HCT116 (cell line): ENCODE measurements at regions not wholly inside any gene's neighbourhood (a gene's known extent, or its start where the extent isn't known, plus 50 kb on each side); places are given as distances from the start of the nearest gene placed in this dataset.

Experiments used
- ATAC-seq: fragments of 200-7000 bp; cut with Tn5 transposase; 2 replicates; pipeline ENCODE4 v1.9.1; 2020; ENCODE audit warnings: mild to moderate bottlenecking, moderate library complexity
- BruUV-seq: library from RNA; stranded (reverse); fragments of 400-500 nt; replicated peaks from 2 replicates; lab custom pipeline; 2021; lab: Mats Ljungman, UMichigan
- CTCF ChIA-PET: fragments of 300-600 bp; sonication (Branson Sonifier 250); formaldehyde crosslinking; loops from one replicate; lab custom pipeline; 2021; ENCODE audit warnings: antibody characterized with exemption; lab: Charles Lee
- POLR2A ChIA-PET: fragments of 300-600, 350-600 bp; sonication (Branson Sonifier 250); formaldehyde crosslinking; loops from one replicate; lab custom pipeline; 2021; ENCODE audit warnings: antibody characterized with exemption; lab: Charles Lee
- RAD21 ChIA-PET, 2 experiments: fragments of 300-600 bp; sonication (Branson Sonifier 250); formaldehyde crosslinking; loops; one replicate each; lab custom pipeline; 2023; ENCODE audit warnings: low total read pairs in 2 of 2; ENCODE audit not compliant: uncharacterized antibody in 2 of 2, unreplicated experiment in 2 of 2, low non-redundant PET in 1 of 2; lab: Charles Lee
- DNase-seq: peaks from one replicate; pipeline ENCODE4 v3.0.0-alpha.2; 2010; ENCODE audit warnings: low read depth, low spot score
- H2AFZ ChIP-seq: fragments of 200-600 bp; shearing (Covaris generic), sonication (generic); 2 replicates; pipeline ENCODE4 v1.6.1; 2017; ENCODE audit warnings: low read depth, mixed run types, mixed read lengths, antibody characterized with exemption, low read length; ENCODE audit not compliant: poor library complexity, severe bottlenecking
- H3K27ac ChIP-seq: 2 replicates; pipeline ENCODE4 v1.5.1; 2012; ENCODE audit warnings: low read depth, low read length
- H3K27me3 ChIP-seq: fragments of 200-600 bp; sonication (generic); 2 replicates; pipeline ENCODE4 v1.6.1; 2016; ENCODE audit warnings: mixed run types, low read length, mixed read lengths; ENCODE audit not compliant: insufficient read depth
- H3K36me3 ChIP-seq, 2 experiments: fragments of 200-500 bp in 1 of 2; fragments of 200-600 bp in 1 of 2; sonication (Bioruptor generic) in 1 of 2; sonication (generic) in 1 of 2; 2 replicates each; pipeline versions ENCODE4 v1.5.1 to v1.6.1; 2014 to 2016; ENCODE audit warnings: low read length in 2 of 2, inconsistent platforms in 1 of 2, mixed read lengths in 1 of 2, mixed run types in 1 of 2; ENCODE audit not compliant: insufficient read depth in 2 of 2, control insufficient read depth in 1 of 2
- H3K4me1 ChIP-seq, 2 experiments: fragments of 200-600 bp in 1 of 2; sonication (generic) in 1 of 2; 2 replicates each; pipeline versions ENCODE4 v1.5.1 to v1.6.1; 2012 to 2017; ENCODE audit warnings: low read length in 2 of 2, inconsistent platforms in 1 of 2, mild to moderate bottlenecking in 1 of 2, mixed read lengths in 1 of 2, mixed run types in 1 of 2, moderate library complexity in 1 of 2; ENCODE audit not compliant: insufficient read depth in 2 of 2, control insufficient read depth in 1 of 2
- H3K4me2 ChIP-seq: fragments of 200-600 bp; sonication (generic); 2 replicates; pipeline ENCODE4 v1.6.1; 2017; ENCODE audit warnings: mixed run types, low read length, mixed read lengths
- H3K4me3 ChIP-seq, 2 experiments: fragments of 200-600 bp in 1 of 2; sonication (generic) in 1 of 2; replicated peaks in 1 of 2; 2 replicates each; pipeline ENCODE4 v1.5.1; 2011 to 2016; ENCODE audit warnings: low read length in 2 of 2, control low read depth in 1 of 2, low read depth in 1 of 2, mild to moderate bottlenecking in 1 of 2, mixed read lengths in 1 of 2, mixed run types in 1 of 2
- H3K79me2 ChIP-seq: fragments of 200-600 bp; sonication (generic); 2 replicates; pipeline ENCODE4 v1.6.1; 2017; ENCODE audit warnings: mild to moderate bottlenecking, mixed run types, low read length, moderate library complexity, mixed read lengths; ENCODE audit not compliant: insufficient read depth
- H3K9ac ChIP-seq: fragments of 200-600 bp; sonication (generic); 2 replicates; pipeline ENCODE4 v1.6.1; 2016; ENCODE audit warnings: low read length, mixed read lengths
- H3K9me2 ChIP-seq: fragments of 200-600 bp; sonication (generic), shearing (Covaris generic); 2 replicates; pipeline ENCODE4 v1.6.1; 2017; ENCODE audit warnings: mixed run types, mild to moderate bottlenecking, moderate library complexity; ENCODE audit not compliant: insufficient read depth
- H3K9me3 ChIP-seq, 2 experiments: fragments of 200-500 bp in 1 of 2; fragments of 200-600 bp in 1 of 2; sonication (Bioruptor generic) in 1 of 2; sonication (generic) in 1 of 2; 2 replicates each; pipeline ENCODE4 v1.6.1; 2014 to 2017; ENCODE audit warnings: low read length in 2 of 2, mixed read lengths in 2 of 2, inconsistent platforms in 1 of 2, low read depth in 1 of 2, mild to moderate bottlenecking in 1 of 2, mixed run types in 1 of 2, moderate library complexity in 1 of 2; ENCODE audit not compliant: control insufficient read depth in 1 of 2, insufficient read depth in 1 of 2
- H4K20me1 ChIP-seq: fragments of 200-600 bp; sonication (generic), shearing (Covaris generic); 2 replicates; pipeline ENCODE4 v1.6.1; 2017; ENCODE audit warnings: mixed run types, mild to moderate bottlenecking, moderate library complexity; ENCODE audit not compliant: insufficient read depth
- ATF3 ChIP-seq: IDR thresholded peaks from 2 replicates; pipeline ENCODE4 v1.6.1; 2012
- CTCF ChIP-seq, 3 experiments: fragments of 200-600 bp in 1 of 3; sonication (generic) in 1 of 3; IDR thresholded peaks in 2 of 3; conservative IDR thresholded peaks in 1 of 3; 2 replicates each; pipeline ENCODE4 v1.5.1; 2012 to 2017; ENCODE audit warnings: low read depth in 2 of 3, low read length in 2 of 3, antibody characterized with exemption in 1 of 3, borderline replicate concordance in 1 of 3, control low read depth in 1 of 3, mild to moderate bottlenecking in 1 of 3, mixed read lengths in 1 of 3, mixed run types in 1 of 3, moderate library complexity in 1 of 3; ENCODE audit not compliant: insufficient read depth in 1 of 3
- EGR1 ChIP-seq: IDR thresholded peaks from 2 replicates; pipeline ENCODE4 v1.6.1; 2012; ENCODE audit warnings: low read depth
- ELF1 ChIP-seq: IDR thresholded peaks from 2 replicates; pipeline ENCODE4 v1.6.1; 2012; ENCODE audit warnings: low read depth, borderline replicate concordance
- EZH2 ChIP-seq: fragments of 200-600 bp; sonication (generic); IDR thresholded peaks from 2 replicates; pipeline ENCODE4 v1.6.1; 2017; ENCODE audit warnings: antibody characterized with exemption, mixed run types
- EZH2phosphoT487 ChIP-seq: fragments of 200-600 bp; IDR thresholded peaks from 2 replicates; pipeline ENCODE4 v1.6.1; 2018; ENCODE audit warnings: antibody characterized with exemption, borderline replicate concordance
- FOSL1 ChIP-seq: IDR thresholded peaks from 2 replicates; pipeline ENCODE4 v1.6.1; 2012; ENCODE audit warnings: low read depth
- JUND ChIP-seq: IDR thresholded peaks from 2 replicates; pipeline ENCODE4 v1.6.1; 2012
- MAX ChIP-seq: IDR thresholded peaks from 2 replicates; pipeline ENCODE4 v1.6.1; 2012
- POLR2A ChIP-seq: IDR thresholded peaks from 2 replicates; pipeline ENCODE4 v1.7.0; 2011; ENCODE audit warnings: borderline replicate concordance; ENCODE audit not compliant: insufficient read depth, insufficient read length; ENCODE audit errors: extremely low read depth
- POLR2AphosphoS5 ChIP-seq: IDR thresholded peaks from 2 replicates; pipeline ENCODE4 v1.6.1; 2011; ENCODE audit warnings: mild to moderate bottlenecking, low read depth, low read length, moderate library complexity
- RAD21 ChIP-seq: IDR thresholded peaks from 2 replicates; pipeline ENCODE4 v1.6.1; 2012; ENCODE audit warnings: low read depth, mild to moderate bottlenecking
- REST ChIP-seq: IDR thresholded peaks from 2 replicates; pipeline ENCODE4 v1.6.1; 2012; ENCODE audit warnings: low read depth
- SP1 ChIP-seq: IDR thresholded peaks from 2 replicates; pipeline ENCODE4 v1.6.1; 2012; ENCODE audit warnings: low read depth
- SRF ChIP-seq: IDR thresholded peaks from 2 replicates; pipeline ENCODE4 v1.6.1; 2012; ENCODE audit warnings: low read depth
- YY1 ChIP-seq: IDR thresholded peaks from 2 replicates; pipeline ENCODE4 v1.6.1; 2011; ENCODE audit warnings: low read length, low read depth, moderate library complexity, mild to moderate bottlenecking; ENCODE audit not compliant: insufficient replicate concordance; ENCODE audit errors: extremely low read depth
- ZBTB33 ChIP-seq: IDR thresholded peaks from 2 replicates; pipeline ENCODE4 v1.6.1; 2011; ENCODE audit warnings: mild to moderate bottlenecking, low read length, moderate library complexity; ENCODE audit not compliant: insufficient replicate concordance; ENCODE audit errors: extremely low read depth
- ZFX ChIP-seq: fragments of 450-650 bp; IDR thresholded peaks from 2 replicates; pipeline ENCODE4 v1.6.1; 2017
- ZNF274 ChIP-seq: fragments of 200-500 bp; sonication (Bioruptor generic); IDR thresholded peaks from 2 replicates; pipeline ENCODE4 v1.6.1; 2014; ENCODE audit warnings: mild to moderate bottlenecking, low read depth, low read length, inconsistent platforms
- intact Hi-C: fragments of 100-400 bp; cut with micrococcal nuclease; formaldehyde crosslinking; loops from 2 replicates; pipeline ENCODE4 v1.10.0; 2022

- TF ChIP-seq MAX (no peak), ZBTB33 (no peak)
Measured at GRCh38 chr14:25464772-25465171, 414.8 kb upstream of the STXBP6 start (continued).

- Histone ChIP-seq H4K20me1 (no peaks in the 10 kb centered on the region), H3K27me3 (no peaks in the 10 kb centered on the region), H3K36me3 (no peaks in the 10 kb centered on the region; a peak in 1 of 4 replicates), H3K4me2 (no peak overlapping the region), H3K9me2 (no peaks in the 10 kb centered on the region), H2AFZ (no peak overlapping the region), H3K9me3 (peaks cover 14 to 34% of the 10 kb centered on the region in 2 experiments; a peak in 3 of 4 replicates), H3K9ac (no peak overlapping the region), H3K4me3 (no peak overlapping the region), H3K27ac (no peak overlapping the region), H3K79me2 (no peaks in the 10 kb centered on the region), H3K4me1 (no peaks in the 10 kb centered on the region)
- no TSS peak for BruUV-seq
- intact Hi-C loops: no loop called here
- ChIA-PET CTCF (no interaction called here), POLR2A (no interaction called here), RAD21 (no interaction called here)
- DNase-seq (no peak), ATAC-seq (no peak)
- TF ChIP-seq EGR1 (no peak), CTCF (IDR thresholded peaks at IDR 0.05 in 2 of 3, conservative IDR thresholded peaks at IDR 0.05 in 1 of 3; ENCODE audit: borderline replicate concordance in 1 of 3, insufficient read depth in 1 of 3, low read depth in 2 of 3, low read length in 2 of 3) (no peak), MAX (no peak), EZH2phosphoT487 (no peak), EZH2 (no peak), JUND (no peak), REST (no peak), RAD21 (no peak), SP1 (no peak), FOSL1 (no peak), SRF (no peak), POLR2AphosphoS5 (no peak), POLR2A (no peak), YY1 (no peak), ELF1 (no peak), ZFX (no peak), ZNF274 (no peak), ATF3 (no peak)
Measured at GRCh38 chr14:25464078-25464477, 414.1 kb upstream of the STXBP6 start.
